Small intestine (tissue), 7 donors: ENCODE measurements at regions not wholly inside any gene's neighbourhood (a gene's known extent, or its start where the extent isn't known, plus 50 kb on each side); places are given as distances from the start of the nearest gene placed in this dataset.

ENCODE experiments used
- DNase-seq, 2 donors: peaks; one replicate each; pipeline versions ENCODE4 v3.0.0 to v3.0.0-alpha.2; 2013
- FAIRE-seq: peaks from 2 replicates; lab custom pipeline; 2012; peaks lifted over from hg19 to GRCh38; lab: Jason Lieb, UNC
- H3K27ac ChIP-seq, 3 donors: one replicate each; pipeline ENCODE4 v1.5.1; 2013; ENCODE audit warnings: low read length in 2 of 3, mild to moderate bottlenecking in 2 of 3, control low read depth in 1 of 3, inconsistent platforms in 1 of 3, low read depth in 1 of 3, moderate library complexity in 1 of 3
- H3K27me3 ChIP-seq, 3 donors: one replicate each; pipeline ENCODE4 v1.6.1; 2013; ENCODE audit warnings: low read length in 3 of 3, inconsistent platforms in 1 of 3; ENCODE audit not compliant: control insufficient read depth in 3 of 3, insufficient read depth in 3 of 3
- H3K36me3 ChIP-seq, 3 donors: one replicate each; pipeline ENCODE4 v1.6.1; 2013; ENCODE audit warnings: low read length in 3 of 3, inconsistent platforms in 1 of 3, low read depth in 1 of 3, mild to moderate bottlenecking in 1 of 3, moderate library complexity in 1 of 3; ENCODE audit not compliant: control insufficient read depth in 3 of 3, insufficient read depth in 2 of 3
- H3K4me1 ChIP-seq, 3 donors: one replicate each; pipeline ENCODE4 v1.6.1; 2013; ENCODE audit warnings: low read length in 2 of 3, inconsistent platforms in 1 of 3, low read depth in 1 of 3, mild to moderate bottlenecking in 1 of 3, moderate library complexity in 1 of 3; ENCODE audit not compliant: control insufficient read depth in 3 of 3, insufficient read depth in 2 of 3
- H3K4me3 ChIP-seq, 3 donors: one replicate each; pipeline ENCODE4 v1.5.1; 2013; ENCODE audit warnings: low read length in 3 of 3, control low read depth in 1 of 3, inconsistent platforms in 1 of 3, low read depth in 1 of 3, mild to moderate bottlenecking in 1 of 3, moderate library complexity in 1 of 3
- H3K9me3 ChIP-seq, 2 donors: one replicate each; pipeline ENCODE4 v1.6.1; 2013; ENCODE audit warnings: low read depth in 1 of 2, low read length in 1 of 2; ENCODE audit not compliant: control insufficient read depth in 2 of 2, insufficient read depth in 1 of 2
- WGBS, 3 donors: extraction: QIAGEN DNeasy Blood & Tissue Kit; methylation state at CpG; one replicate each; pipeline ENCODE4 v1.1.7; 2013; 5-methylcytosine and 5-hydroxymethylcytosine counted together
- donor health status: healthy with polysubstance abuse.
- donor health status: control.
- donor health status: control.
- donor health status: Bipolar disorder and iron deficiency.
- donor health status: healthy.

GRCh38 chr2:150222379-150222778 lies 265.1 kb downstream of the RND3 start:
- DNase-seq: no peak
- no peak overlapping the region for H3K4me3 ChIP-seq
- no peak overlapping the region for H3K27ac ChIP-seq
- 67 to 84% (median 79%) methylated on average over 6 of the region's 6 CpGs for WGBS, 3 donors
- no peaks in the 10 kb centered on the region for H3K36me3 ChIP-seq
- H3K27me3 ChIP-seq: no peaks in the 10 kb centered on the region
- no peak for FAIRE-seq
- no peaks in the 10 kb centered on the region for H3K4me1 ChIP-seq
- H3K9me3 ChIP-seq: no peaks in the 10 kb centered on the region

- no peak for FAIRE-seq
- Histone ChIP-seq H3K27ac (no peak overlapping the region), H3K9me3 (no peaks in the 10 kb centered on the region), H3K4me3 (no peak overlapping the region), H3K36me3 (no peaks in the 10 kb centered on the region), H3K4me1 (peaks cover 0 to 4% (median 0%) of the 10 kb centered on the region in 3 donors), H3K27me3 (no peaks in the 10 kb centered on the region)
- DNase-seq: no peak
- WGBS, 3 donors: 60 to 77% (median 72%) methylated on average over 2 of the region's 2 CpGs
Measured at GRCh38 chr2:150219861-150220260, 267.6 kb downstream of the RND3 start.

GRCh38 chr2:150215041-150215440 lies 272.4 kb downstream of the RND3 start:
- no peak for FAIRE-seq

GRCh38 chr2:150214626-150215025 lies 272.8 kb downstream of the RND3 start:
- no peak overlapping the region for H3K4me3 ChIP-seq
- 6 to 25% (median 22%) methylated on average over 1 of the region's 1 CpG for WGBS, 3 donors
- H3K27me3 ChIP-seq: no peaks in the 10 kb centered on the region
- peak overlapping the region in 2 of 3 donors; percentile 19 to 55 for H3K27ac ChIP-seq
- peaks cover 0 to 19% (median under 1%) of the 10 kb centered on the region in 3 donors for H3K4me1 ChIP-seq
- H3K9me3 ChIP-seq: no peaks in the 10 kb centered on the region
- no peak for FAIRE-seq
- DNase-seq: peak; percentile 85 to 91
- no peaks in the 10 kb centered on the region for H3K36me3 ChIP-seq

More at GRCh38 chr2:150215041-150215440, 272.4 kb downstream of the RND3 start:
- Histone ChIP-seq H3K4me1 (peaks cover 0 to 19% (median 0%) of the 10 kb centered on the region in 3 donors), H3K4me3 (no peak overlapping the region), H3K9me3 (no peaks in the 10 kb centered on the region), H3K27me3 (no peaks in the 10 kb centered on the region), H3K36me3 (no peaks in the 10 kb centered on the region), H3K27ac (peak overlapping the region in 2 of 3 donors; percentile 19 to 55)
- DNase-seq: no peak
- 35 to 62% (median 36%) methylated on average over 1 of the region's 1 CpG for WGBS, 3 donors

- FAIRE-seq (no peak), DNase-seq (peak; percentile 14 to 32)
- no peak overlapping the region for H3K4me3 ChIP-seq
Measured at GRCh38 chr2:150212722-150213171, 274.7 kb downstream of the RND3 start.

GRCh38 chr2:150211164-150211631 lies 276.3 kb downstream of the RND3 start:
- Histone ChIP-seq H3K4me3 (no peak overlapping the region), H3K36me3 (no peaks in the 10 kb centered on the region), H3K4me1 (peaks cover 0 to 19% (median 2%) of the 10 kb centered on the region in 3 donors), H3K9me3 (no peaks in the 10 kb centered on the region), H3K27ac (no peak overlapping the region), H3K27me3 (no peaks in the 10 kb centered on the region)
- no peak for DNase-seq
- FAIRE-seq: no peak

More at GRCh38 chr2:150212722-150213171, 274.7 kb downstream of the RND3 start:
- no peaks in the 10 kb centered on the region for H3K9me3 ChIP-seq
- WGBS, 3 donors: 23 to 43% (median 30%) methylated on average over 4 of the region's 4 CpGs
- no peak overlapping the region for H3K27ac ChIP-seq
- peaks cover 0 to 19% (median 2%) of the 10 kb centered on the region in 3 donors for H3K4me1 ChIP-seq
- no peaks in the 10 kb centered on the region for H3K36me3 ChIP-seq
- H3K27me3 ChIP-seq: no peaks in the 10 kb centered on the region

- H3K27me3 ChIP-seq: no peaks in the 10 kb centered on the region
- 17 to 38% (median 18%) methylated on average over 2 of the region's 2 CpGs for WGBS, 3 donors
- H3K4me1 ChIP-seq: peaks cover 0 to 20% (median 2%) of the 10 kb centered on the region in 3 donors
- FAIRE-seq (no peak), DNase-seq (no peak)
- no peak overlapping the region for H3K4me3 ChIP-seq
- no peaks in the 10 kb centered on the region for H3K36me3 ChIP-seq
- H3K9me3 ChIP-seq: no peaks in the 10 kb centered on the region
- no peak overlapping the region for H3K27ac ChIP-seq
Measured at GRCh38 chr2:150209746-150210145, 277.7 kb downstream of the RND3 start.

GRCh38 chr2:150208689-150209088 lies 278.8 kb downstream of the RND3 start:
- 69 to 86% (median 80%) methylated on average over 4 of the region's 4 CpGs for WGBS, 3 donors
- H3K27me3 ChIP-seq: peaks cover 0 to 2% (median 0%) of the 10 kb centered on the region in 3 donors
- DNase-seq (no peak), FAIRE-seq (no peak)
- no peaks in the 10 kb centered on the region for H3K9me3 ChIP-seq
- H3K36me3 ChIP-seq: no peaks in the 10 kb centered on the region
- H3K4me1 ChIP-seq: peaks cover 0 to 22% (median 2%) of the 10 kb centered on the region in 3 donors
- no peak overlapping the region for H3K4me3 ChIP-seq
- no peak overlapping the region for H3K27ac ChIP-seq

GRCh38 chr2:150207979-150208378 lies 279.5 kb downstream of the RND3 start:
- DNase-seq (no peak), FAIRE-seq (no peak)
- peaks cover 0 to 22% (median 2%) of the 10 kb centered on the region in 3 donors for H3K4me1 ChIP-seq
- 8 to 36% (median 17%) methylated on average over 3 of the region's 3 CpGs for WGBS, 3 donors
- no peaks in the 10 kb centered on the region for H3K36me3 ChIP-seq
- H3K27ac ChIP-seq: no peak overlapping the region
- H3K4me3 ChIP-seq: no peak overlapping the region
- H3K27me3 ChIP-seq: peaks cover 0 to 2% (median 0%) of the 10 kb centered on the region in 3 donors
- H3K9me3 ChIP-seq: no peaks in the 10 kb centered on the region
